GM10266 (cell line): ENCODE measurements at regions not wholly inside any gene's neighbourhood (a gene's known extent, or its start where the extent isn't known, plus 50 kb on each side); places are given as distances from the start of the nearest gene placed in this dataset.

Experiments used
- DNase-seq: peaks from one replicate; pipeline ENCODE4 v3.0.0; 2012; ENCODE audit errors: extremely low spot score
- CTCF ChIP-seq: IDR thresholded peaks from 2 replicates; pipeline ENCODE4 v1.5.1; 2012; ENCODE audit warnings: mild to moderate bottlenecking, low read depth; ENCODE audit not compliant: control insufficient read depth, insufficient read depth; ENCODE audit errors: missing control alignments

GRCh38 chr1:228914700-228915099 is 179.4 kb downstream of the RHOU start:
- DNase-seq = no peak
- TF ChIP-seq CTCF = no peak

- no peak for DNase-seq
- no peak for TF ChIP-seq CTCF
Observed at GRCh38 chr1:228917342-228917741, 182.1 kb downstream of the RHOU start.

GRCh38 chr1:228917755-228918154 is 182.5 kb downstream of the RHOU start:
- TF ChIP-seq CTCF = no peak
- no peak for DNase-seq

GRCh38 chr1:228918335-228918734 is 183.1 kb downstream of the RHOU start:
- DNase-seq = no peak

GRCh38 chr1:228919914-228920313 is 184.6 kb downstream of the RHOU start:
- no peak for TF ChIP-seq CTCF
- DNase-seq = no peak

More at GRCh38 chr1:228918335-228918734, 183.1 kb downstream of the RHOU start:
- no peak for TF ChIP-seq CTCF

- TF ChIP-seq CTCF = no peak
- no peak for DNase-seq
Observed at GRCh38 chr1:228920831-228921230, 185.6 kb downstream of the RHOU start.

- no peak for DNase-seq
- TF ChIP-seq CTCF = no peak
Observed at GRCh38 chr1:228921481-228921880, 186.2 kb downstream of the RHOU start.
